HL-60 (cell line): ENCODE measurements at regions not wholly inside any gene's neighbourhood (a gene's known extent, or its start where the extent isn't known, plus 50 kb on each side); places are given as distances from the start of the nearest gene placed in this dataset.

Experiments used
- CTCF ChIP-seq: IDR thresholded peaks from one replicate; pipeline ENCODE4 v1.5.1; 2011; ENCODE audit warnings: low read length, control low read depth, inconsistent platforms; ENCODE audit not compliant: insufficient read depth
- REST ChIP-seq: IDR thresholded peaks from 2 replicates; pipeline ENCODE4 v1.6.1; 2012; ENCODE audit warnings: low read depth; ENCODE audit not compliant: insufficient replicate concordance

- no peak for TF ChIP-seq CTCF
- no peak for TF ChIP-seq REST
Measured at GRCh38 chr9:32867026-32867425, 83.7 kb downstream of the TMEM215 start.
